K562 (cell line): ENCODE measurements at regions not wholly inside any gene's neighbourhood (a gene's known extent, or its start where the extent isn't known, plus 50 kb on each side); places are given as distances from the start of the nearest gene placed in this dataset.

Experiments
- ATAC-seq: fragments of 200-7000 bp; cut with Tn5 transposase; 3 replicates; pipeline ENCODE4 v1.9.1; 2020; ENCODE audit warnings: moderate library complexity
- BruUV-seq: library from RNA; stranded (reverse); fragments of 400-500 nt; replicated peaks from 2 replicates; lab custom pipeline; 2021; lab: Mats Ljungman, UMichigan
- CTCF ChIA-PET: fragments of 300-600 bp; formaldehyde crosslinking; extraction: SDS; loops from one replicate; lab custom pipeline; 2021; ENCODE audit warnings: low intra/inter-chr PET ratio; lab: Yijun Ruan, JAX
- POLR2A ChIA-PET: fragments of 300-600, 350-650 bp; sonication (Branson Sonifier 250); formaldehyde crosslinking; extraction: SDS; loops from one replicate; lab custom pipeline; 2021; ENCODE audit warnings: antibody characterized with exemption, inconsistent platforms; lab: Yijun Ruan, JAX
- DNase-seq, 4 experiments: peaks; one replicate each; pipeline versions ENCODE4 v3.0.0 to v3.0.0-alpha.2; 2011 to 2018; ENCODE audit warnings: low spot score in 3 of 4, mixed read lengths in 3 of 4; ENCODE audit errors: extremely low read depth in 1 of 4
- FAIRE-seq: peaks from 2 replicates; lab custom pipeline; 2011; peaks lifted over from hg19 to GRCh38; lab: Jason Lieb, UNC
- H2AFZ ChIP-seq: 2 replicates; pipeline ENCODE4 v1.6.0; 2011; ENCODE audit warnings: low read depth, low read length, control low read depth, inconsistent platforms
- H3K27ac ChIP-seq: fragments of 200-600 bp; 3 replicates; pipeline ENCODE4 v1.8.0; 2011; ENCODE audit warnings: low read depth, mild to moderate bottlenecking, control low read depth, inconsistent platforms, low read length, moderate library complexity, mixed read lengths; ENCODE audit errors: extremely low read depth
- H3K27me3 ChIP-seq, 2 experiments: fragments of 300-600 bp in 1 of 2; 2 replicates in 1 of 2; 3 replicates in 1 of 2; pipeline versions ENCODE4 v1.6.0 to v1.8.0; 2011; ENCODE audit warnings: inconsistent platforms in 2 of 2, low read length in 2 of 2, mild to moderate bottlenecking in 1 of 2, mixed read lengths in 1 of 2, moderate library complexity in 1 of 2; ENCODE audit not compliant: control insufficient read depth in 2 of 2, insufficient read depth in 2 of 2
- H3K36me3 ChIP-seq: fragments of 300-600 bp; 3 replicates; pipeline ENCODE4 v1.8.0; 2011; ENCODE audit warnings: mild to moderate bottlenecking, low read length, inconsistent platforms; ENCODE audit not compliant: control insufficient read depth, insufficient read depth
- H3K4me1 ChIP-seq, 2 experiments: fragments of 200-600 bp in 1 of 2; replicated peaks in 1 of 2; 2 replicates in 1 of 2; 3 replicates in 1 of 2; pipeline versions ENCODE4 v1.5.1 to v1.8.0; 2011; ENCODE audit warnings: inconsistent platforms in 2 of 2, low read length in 2 of 2, mild to moderate bottlenecking in 1 of 2, mixed read lengths in 1 of 2, moderate library complexity in 1 of 2; ENCODE audit not compliant: control insufficient read depth in 2 of 2, insufficient read depth in 2 of 2
- H3K4me2 ChIP-seq: 2 replicates; pipeline ENCODE4 v1.6.1; 2011; ENCODE audit warnings: low read length, control low read depth, inconsistent platforms, mixed read lengths; ENCODE audit not compliant: insufficient read depth
- H3K4me3 ChIP-seq: fragments of 200-600 bp; sonication (generic), shearing (Covaris generic); 2 replicates; pipeline ENCODE4 v1.5.1; 2016; ENCODE audit warnings: control low read depth, inconsistent platforms
- H3K79me2 ChIP-seq: fragments of 200-600 bp; 3 replicates; pipeline ENCODE4 v1.8.0; 2011; ENCODE audit warnings: low read length, inconsistent platforms; ENCODE audit not compliant: control insufficient read depth, insufficient read depth
- H3K9ac ChIP-seq, 2 experiments: 2 replicates each; pipeline versions ENCODE4 v1.6.0 to v1.6.1; 2011; ENCODE audit warnings: low read depth in 2 of 2, low read length in 2 of 2, control low read depth in 1 of 2, inconsistent platforms in 1 of 2, mild to moderate bottlenecking in 1 of 2, mixed read lengths in 1 of 2; ENCODE audit not compliant: insufficient read depth in 1 of 2
- H3K9me1 ChIP-seq: one replicate; pipeline ENCODE4 v1.6.0; 2011; ENCODE audit warnings: inconsistent platforms, mild to moderate bottlenecking, low read length, moderate library complexity; ENCODE audit not compliant: control insufficient read depth, insufficient read depth
- H3K9me3 ChIP-seq: replicated peaks from 2 replicates; pipeline ENCODE4 v1.5.1; 2011; ENCODE audit warnings: low read depth, low read length, inconsistent platforms; ENCODE audit not compliant: control insufficient read depth, insufficient read depth
- H4K20me1 ChIP-seq: replicated peaks from 2 replicates; pipeline ENCODE4 v1.6.1; 2011; ENCODE audit warnings: low read length, inconsistent platforms, mixed read lengths; ENCODE audit not compliant: control insufficient read depth, insufficient read depth
- ARNT ChIP-seq, 2 experiments: fragments of 450-650 bp; IDR thresholded peaks; 2 replicates each; pipeline ENCODE4 v1.6.1; 2016; ENCODE audit warnings: mild to moderate bottlenecking in 1 of 2
- DPF2 ChIP-seq: fragments of 450-650 bp; IDR thresholded peaks from 2 replicates; pipeline ENCODE4 v1.6.1; 2016
- KAT2B ChIP-seq: IDR thresholded peaks from one replicate; pipeline ENCODE4 v1.6.1; 2012; ENCODE audit warnings: low read depth, mild to moderate bottlenecking, control low read depth, inconsistent platforms, low read length, moderate library complexity
- MTF1 ChIP-seq: fragments of 250-450 bp; sonication (Bioruptor Pico); IDR thresholded peaks from 2 replicates; pipeline ENCODE4 v1.9.0; 2021; ENCODE audit warnings: moderate library complexity, mild to moderate bottlenecking, inconsistent platforms, borderline replicate concordance
- SMC3 ChIP-seq: conservative IDR thresholded peaks from 2 replicates; pipeline ENCODE4 v1.6.1; 2011; ENCODE audit warnings: low read depth, low read length, improper control_type of control experiment; ENCODE audit not compliant: insufficient read depth
- XRCC5 ChIP-seq: fragments of 200-400 bp; formaldehyde crosslinking; IDR thresholded peaks from 2 replicates; pipeline ENCODE4 v1.6.1; 2017; ENCODE audit warnings: low read depth, mild to moderate bottlenecking, low read length
- ZKSCAN1 ChIP-seq: fragments of 150-350 bp; IDR thresholded peaks from 2 replicates; pipeline ENCODE4 v1.6.1; 2016; ENCODE audit warnings: low read depth, low read length
- WGBS: fragments of 100-300 bp; shearing (Covaris generic); methylation state at CpG from one replicate; pipeline ENCODE4 v1.1.6; 2016; ENCODE audit warnings: low coverage, mixed read lengths; ENCODE audit not compliant: insufficient coverage; ENCODE audit errors: missing lambda C conversion rate; 5-methylcytosine and 5-hydroxymethylcytosine counted together
- in situ Hi-C: fragments of 300-500 bp; cut with MboI; formaldehyde crosslinking; loops from 4 replicates; pipeline ENCODE4 v1.15.0; 2018; ENCODE audit warnings: inconsistent platforms, mixed read lengths
- intact Hi-C: fragments of 100-400 bp; cut with micrococcal nuclease; formaldehyde crosslinking; loops from 2 replicates; pipeline ENCODE4 v1.14.2; 2022
- TF ChIP-seq, protein P1 (sequence below): fragments of 450-650 bp; IDR thresholded peaks from 2 replicates; pipeline ENCODE4 v1.6.1; 2016; ENCODE audit warnings: antibody characterized with exemption
- TF ChIP-seq, protein P2 (sequence below): IDR thresholded peaks from 2 replicates; pipeline ENCODE4 v1.6.1; 2012; ENCODE audit warnings: low read depth, low read length, improper control_type of control experiment, borderline replicate concordance
- TF ChIP-seq, protein P3 (sequence below): IDR thresholded peaks from 3 replicates; pipeline ENCODE4 v1.6.1; 2011; ENCODE audit warnings: borderline replicate concordance, mild to moderate bottlenecking; ENCODE audit not compliant: insufficient read length, insufficient read depth
- TF ChIP-seq, protein P4 (sequence below): fragments of 250-450 bp; sonication (Bioruptor Pico); IDR thresholded peaks from 2 replicates; pipeline ENCODE4 v1.4.0; 2020; ENCODE audit warnings: mild to moderate bottlenecking, moderate library complexity

DNA sequence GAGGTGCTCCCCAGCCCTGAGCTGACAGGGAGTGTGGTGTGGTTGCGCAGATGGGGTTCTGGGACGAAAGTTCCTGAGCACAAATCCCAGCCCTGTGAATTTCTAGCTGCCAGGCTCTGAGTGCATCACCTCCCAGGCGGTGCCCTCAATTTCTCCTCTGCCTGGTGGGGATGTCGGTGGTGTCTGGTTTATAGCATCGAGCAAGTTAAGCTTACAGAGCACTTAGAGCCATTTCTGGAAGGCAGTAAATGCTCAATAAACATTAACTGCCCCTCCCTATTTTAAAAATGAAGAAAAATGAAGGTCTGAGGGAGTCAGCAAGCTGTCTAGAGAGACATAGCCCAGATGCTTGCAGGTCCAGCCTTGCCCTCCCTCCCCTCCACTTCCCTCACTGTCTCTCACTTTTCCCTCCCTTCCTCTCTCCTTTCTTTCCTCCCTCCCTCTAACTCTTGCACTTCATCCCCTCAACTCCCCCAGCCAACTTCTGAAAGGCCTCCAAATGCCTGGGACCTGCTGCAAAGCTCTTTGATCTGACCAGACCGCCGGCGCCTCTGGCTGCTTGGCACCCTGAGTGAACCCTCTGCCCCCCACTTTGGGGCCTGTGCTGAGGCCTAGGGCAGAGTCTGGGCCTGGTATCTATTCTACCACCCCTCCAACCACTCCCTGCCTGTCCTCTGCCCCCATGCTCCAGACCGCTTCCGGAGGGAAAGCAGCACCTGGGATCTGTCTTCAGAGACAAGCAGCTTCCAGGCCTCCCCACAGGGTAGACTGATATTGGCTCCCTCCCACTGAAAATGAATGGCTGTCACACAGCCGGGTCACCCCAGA, 438.3 kb downstream of the RPS24 start:
- Histone ChIP-seq H4K20me1 (peaks cover 10% of the 10 kb centered on the region), H2AFZ (no peak overlapping the region), H3K27me3 (peaks cover 19 to 46% of the 10 kb centered on the region in 2 experiments; a peak in 4 of 5 replicates), H3K9me3 (no peaks in the 10 kb centered on the region), H3K4me2 (no peak overlapping the region), H3K4me1 (no peaks in the 10 kb centered on the region), H3K9me1 (peaks cover 4% of the 10 kb centered on the region), H3K4me3 (no peak overlapping the region), H3K79me2 (no peaks in the 10 kb centered on the region), H3K27ac (no peak overlapping the region), H3K9ac (no peak overlapping the region), H3K36me3 (no peaks in the 10 kb centered on the region)
- FAIRE-seq: no peak
- BruUV-seq: no TSS peak
- CTCF ChIA-PET: no interaction called here
- no peak for ATAC-seq
- POLR2A ChIA-PET: interaction anchor here (0.7 to 1.6 kb wide), 4 partner anchors 10 to 458 kb away, joined by 3 to 7 read pairs (median 3); no protein-coding TSS in a partner anchor
- intact Hi-C loops: no loop called here
- WGBS: 0% methylated on average over 11 of the region's 11 CpGs
- no peak for DNase-seq
- no peak for TF ChIP-seq ZKSCAN1
- no peak for TF ChIP-seq ARNT (IDR thresholded peaks at IDR 0.05)
- TF ChIP-seq, protein P1, sequence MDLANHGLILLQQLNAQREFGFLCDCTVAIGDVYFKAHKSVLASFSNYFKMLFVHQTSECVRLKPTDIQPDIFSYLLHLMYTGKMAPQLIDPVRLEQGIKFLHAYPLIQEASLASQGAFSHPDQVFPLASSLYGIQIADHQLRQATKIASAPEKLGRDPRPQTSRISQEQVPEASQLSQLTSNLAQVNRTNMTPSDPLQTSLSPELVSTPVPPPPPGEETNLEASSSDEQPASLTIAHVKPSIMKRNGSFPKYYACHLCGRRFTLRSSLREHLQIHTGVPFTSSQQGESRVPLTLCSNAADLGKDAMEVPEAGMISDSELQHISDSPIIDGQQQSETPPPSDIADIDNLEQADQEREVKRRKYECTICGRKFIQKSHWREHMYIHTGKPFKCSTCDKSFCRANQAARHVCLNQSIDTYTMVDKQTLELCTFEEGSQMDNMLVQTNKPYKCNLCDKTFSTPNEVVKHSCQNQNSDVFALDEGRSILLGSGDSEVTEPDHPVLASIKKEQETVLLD: no peak
- no peak for TF ChIP-seq KAT2B
- TF ChIP-seq, protein P2, sequence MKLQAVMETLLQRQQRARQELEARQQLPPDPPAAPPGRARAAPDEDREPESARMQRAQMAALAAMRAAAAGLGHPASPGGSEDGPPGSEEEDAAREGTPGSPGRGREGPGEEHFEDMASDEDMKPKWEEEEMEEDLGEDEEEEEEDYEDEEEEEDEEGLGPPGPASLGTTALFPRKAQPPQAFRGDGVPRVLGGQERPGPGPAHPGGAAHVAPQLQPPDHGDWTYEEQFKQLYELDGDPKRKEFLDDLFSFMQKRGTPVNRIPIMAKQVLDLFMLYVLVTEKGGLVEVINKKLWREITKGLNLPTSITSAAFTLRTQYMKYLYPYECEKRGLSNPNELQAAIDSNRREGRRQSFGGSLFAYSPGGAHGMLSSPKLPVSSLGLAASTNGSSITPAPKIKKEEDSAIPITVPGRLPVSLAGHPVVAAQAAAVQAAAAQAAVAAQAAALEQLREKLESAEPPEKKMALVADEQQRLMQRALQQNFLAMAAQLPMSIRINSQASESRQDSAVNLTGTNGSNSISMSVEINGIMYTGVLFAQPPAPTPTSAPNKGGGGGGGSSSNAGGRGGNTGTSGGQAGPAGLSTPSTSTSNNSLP: no peak
- no peak for TF ChIP-seq XRCC5
- TF ChIP-seq, protein P3, sequence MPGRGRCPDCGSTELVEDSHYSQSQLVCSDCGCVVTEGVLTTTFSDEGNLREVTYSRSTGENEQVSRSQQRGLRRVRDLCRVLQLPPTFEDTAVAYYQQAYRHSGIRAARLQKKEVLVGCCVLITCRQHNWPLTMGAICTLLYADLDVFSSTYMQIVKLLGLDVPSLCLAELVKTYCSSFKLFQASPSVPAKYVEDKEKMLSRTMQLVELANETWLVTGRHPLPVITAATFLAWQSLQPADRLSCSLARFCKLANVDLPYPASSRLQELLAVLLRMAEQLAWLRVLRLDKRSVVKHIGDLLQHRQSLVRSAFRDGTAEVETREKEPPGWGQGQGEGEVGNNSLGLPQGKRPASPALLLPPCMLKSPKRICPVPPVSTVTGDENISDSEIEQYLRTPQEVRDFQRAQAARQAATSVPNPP: no peak
- TF ChIP-seq MTF1 (CRISPR knock-in tag): no peak
- TF ChIP-seq SMC3: no peak
- TF ChIP-seq, protein P4, sequence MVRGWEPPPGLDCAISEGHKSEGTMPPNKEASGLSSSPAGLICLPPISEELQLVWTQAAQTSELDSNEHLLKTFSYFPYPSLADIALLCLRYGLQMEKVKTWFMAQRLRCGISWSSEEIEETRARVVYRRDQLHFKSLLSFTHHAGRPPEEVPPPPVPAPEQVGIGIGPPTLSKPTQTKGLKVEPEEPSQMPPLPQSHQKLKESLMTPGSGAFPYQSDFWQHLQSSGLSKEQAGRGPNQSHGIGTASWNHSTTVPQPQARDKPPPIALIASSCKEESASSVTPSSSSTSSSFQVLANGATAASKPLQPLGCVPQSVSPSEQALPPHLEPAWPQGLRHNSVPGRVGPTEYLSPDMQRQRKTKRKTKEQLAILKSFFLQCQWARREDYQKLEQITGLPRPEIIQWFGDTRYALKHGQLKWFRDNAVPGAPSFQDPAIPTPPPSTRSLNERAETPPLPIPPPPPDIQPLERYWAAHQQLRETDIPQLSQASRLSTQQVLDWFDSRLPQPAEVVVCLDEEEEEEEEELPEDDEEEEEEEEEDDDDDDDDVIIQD (CRISPR knock-in tag): no peak
- TF ChIP-seq DPF2: no peak
- in situ Hi-C loops: no loop called here
